MM.1S (cell line): ENCODE measurements at regions not wholly inside any gene's neighbourhood (a gene's known extent, or its start where the extent isn't known, plus 50 kb on each side); places are given as distances from the start of the nearest gene placed in this dataset.

Source experiments
- EZH2 ChIP-seq: fragments of 300-600 bp; sonication (generic); optimal IDR thresholded peaks from 2 replicates; pipeline ENCODE3; 2017; ENCODE audit warnings: low read depth, mild to moderate bottlenecking, antibody characterized with exemption, low read length, mixed read lengths
- EZH2phosphoT487 ChIP-seq: fragments of 300-600 bp; sonication (generic); IDR thresholded peaks from 2 replicates; pipeline ENCODE4 v1.6.1; 2018; ENCODE audit warnings: antibody characterized with exemption, low read length
- TF ChIP-seq, protein P1 (sequence below): fragments of 300-600 bp; sonication (generic); IDR thresholded peaks from 2 replicates; pipeline ENCODE4 v1.5.1; 2016; ENCODE audit warnings: antibody characterized with exemption, low read length, mixed read lengths

GRCh38 chr2:6358985-6359384 lies 506.7 kb downstream of the CMPK2 start:
- TF ChIP-seq, protein P1, sequence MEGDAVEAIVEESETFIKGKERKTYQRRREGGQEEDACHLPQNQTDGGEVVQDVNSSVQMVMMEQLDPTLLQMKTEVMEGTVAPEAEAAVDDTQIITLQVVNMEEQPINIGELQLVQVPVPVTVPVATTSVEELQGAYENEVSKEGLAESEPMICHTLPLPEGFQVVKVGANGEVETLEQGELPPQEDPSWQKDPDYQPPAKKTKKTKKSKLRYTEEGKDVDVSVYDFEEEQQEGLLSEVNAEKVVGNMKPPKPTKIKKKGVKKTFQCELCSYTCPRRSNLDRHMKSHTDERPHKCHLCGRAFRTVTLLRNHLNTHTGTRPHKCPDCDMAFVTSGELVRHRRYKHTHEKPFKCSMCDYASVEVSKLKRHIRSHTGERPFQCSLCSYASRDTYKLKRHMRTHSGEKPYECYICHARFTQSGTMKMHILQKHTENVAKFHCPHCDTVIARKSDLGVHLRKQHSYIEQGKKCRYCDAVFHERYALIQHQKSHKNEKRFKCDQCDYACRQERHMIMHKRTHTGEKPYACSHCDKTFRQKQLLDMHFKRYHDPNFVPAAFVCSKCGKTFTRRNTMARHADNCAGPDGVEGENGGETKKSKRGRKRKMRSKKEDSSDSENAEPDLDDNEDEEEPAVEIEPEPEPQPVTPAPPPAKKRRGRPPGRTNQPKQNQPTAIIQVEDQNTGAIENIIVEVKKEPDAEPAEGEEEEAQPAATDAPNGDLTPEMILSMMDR: no peak
- no peak for TF ChIP-seq EZH2phosphoT487
- TF ChIP-seq EZH2: no peak
